Breast epithelium (tissue), 4 donors: ENCODE measurements at regions not wholly inside any gene's neighbourhood (a gene's known extent, or its start where the extent isn't known, plus 50 kb on each side); places are given as distances from the start of the nearest gene placed in this dataset.

ENCODE experiments used
- DNase-seq, 2 donors: peaks; one replicate each; pipeline ENCODE4 v3.0.0-alpha.2; 2019; ENCODE audit warnings: low spot score in 2 of 2
- H3K27ac ChIP-seq, 2 donors: fragments of 200-600 bp; sonication (generic) in 1 of 2; one replicate each; pipeline ENCODE4 v1.5.1; 2016 to 2019; ENCODE audit warnings: mild to moderate bottlenecking in 1 of 2
- H3K27me3 ChIP-seq, 2 donors: fragments of 200-600 bp; sonication (generic) in 1 of 2; one replicate each; pipeline versions ENCODE4 v1.5.1 to v1.6.0; 2017 to 2019; ENCODE audit warnings: control low read depth in 1 of 2, mild to moderate bottlenecking in 1 of 2
- H3K36me3 ChIP-seq: fragments of 200-600 bp; one replicate; pipeline ENCODE4 v1.5.1; 2019
- H3K4me1 ChIP-seq, 2 donors: fragments of 200-600 bp; sonication (generic); one replicate each; pipeline ENCODE4 v1.5.1; 2016 to 2019; ENCODE audit warnings: control low read depth in 1 of 2
- H3K4me3 ChIP-seq, 3 donors: fragments of 200-600 bp; sonication (generic); 1 replicate in 2 of 3; 2 replicates in 1 of 3; pipeline ENCODE4 v1.5.1; 2016 to 2019; ENCODE audit warnings: mild to moderate bottlenecking in 3 of 3, moderate library complexity in 2 of 3
- H3K9me3 ChIP-seq, 2 donors: fragments of 200-600 bp; sonication (generic) in 1 of 2; one replicate each; pipeline ENCODE4 v1.5.1; 2016 to 2019; ENCODE audit warnings: control low read depth in 1 of 2
- CTCF ChIP-seq, 3 donors: fragments of 450-650 bp; IDR thresholded peaks; one replicate each; pipeline ENCODE4 v1.5.1; 2016 to 2017; ENCODE audit warnings: antibody characterized with exemption in 3 of 3, mild to moderate bottlenecking in 3 of 3, moderate library complexity in 3 of 3
- POLR2A ChIP-seq: fragments of 450-650 bp; IDR thresholded peaks from one replicate; pipeline ENCODE4 v1.6.1; 2016; ENCODE audit warnings: antibody characterized with exemption, mild to moderate bottlenecking, moderate library complexity
- POLR2AphosphoS5 ChIP-seq, 3 donors: sonication (generic); formaldehyde crosslinking; IDR thresholded peaks; one replicate each; pipeline ENCODE4 v1.6.1; 2017; ENCODE audit warnings: antibody characterized with exemption in 3 of 3
- intact Hi-C: fragments of 100-400 bp; cut with DNase I; formaldehyde crosslinking; loops from one replicate; pipeline ENCODE4 v1.15.1; 2023; ENCODE audit warnings: low total_unique reads

GRCh38 chr2:144156736-144157640 lies 362.9 kb downstream of the ZEB2 start:
- H3K4me3 ChIP-seq = no peak overlapping the region
- no peak overlapping the region for H3K27ac ChIP-seq
- TF ChIP-seq POLR2A (no peak), CTCF (IDR thresholded peaks at IDR 0.05) (no peak), POLR2AphosphoS5 (IDR thresholded peaks at IDR 0.05) (no peak)
- DNase-seq = no peak
- intact Hi-C loops = loop anchor here (5.0 kb wide), 1 partner anchor 575 kb away; no protein-coding TSS in a partner anchor
- H3K27me3 ChIP-seq = no peaks in the 10 kb centered on the region
- no peaks in the 10 kb centered on the region for H3K4me1 ChIP-seq
- no peaks in the 10 kb centered on the region for H3K9me3 ChIP-seq
- no peaks in the 10 kb centered on the region for H3K36me3 ChIP-seq

GRCh38 chr2:144154205-144154604 lies 365.7 kb downstream of the ZEB2 start:
- Histone ChIP-seq H3K36me3 (no peaks in the 10 kb centered on the region), H3K27ac (no peak overlapping the region), H3K9me3 (no peaks in the 10 kb centered on the region), H3K4me1 (no peaks in the 10 kb centered on the region), H3K4me3 (no peak overlapping the region), H3K27me3 (no peaks in the 10 kb centered on the region)
- no peak for DNase-seq
- intact Hi-C loops = no loop called here
- TF ChIP-seq POLR2AphosphoS5 (IDR thresholded peaks at IDR 0.05) (no peak), CTCF (IDR thresholded peaks at IDR 0.05) (no peak), POLR2A (no peak)

- H3K4me3 ChIP-seq = no peak overlapping the region
- TF ChIP-seq POLR2AphosphoS5 (IDR thresholded peaks at IDR 0.05) (no peak), CTCF (IDR thresholded peaks at IDR 0.05) (no peak), POLR2A (no peak)
- H3K27ac ChIP-seq = no peak overlapping the region
- no peaks in the 10 kb centered on the region for H3K9me3 ChIP-seq
- no peak for DNase-seq
- H3K27me3 ChIP-seq = no peaks in the 10 kb centered on the region
- H3K36me3 ChIP-seq = no peaks in the 10 kb centered on the region
- no peaks in the 10 kb centered on the region for H3K4me1 ChIP-seq
- intact Hi-C loops = no loop called here
Observed at GRCh38 chr2:144152817-144153271, 367.1 kb downstream of the ZEB2 start.

- Histone ChIP-seq H3K9me3 (no peaks in the 10 kb centered on the region), H3K4me1 (no peaks in the 10 kb centered on the region), H3K27ac (no peak overlapping the region), H3K36me3 (no peaks in the 10 kb centered on the region), H3K4me3 (no peak overlapping the region), H3K27me3 (no peaks in the 10 kb centered on the region)
- no peak for DNase-seq
- TF ChIP-seq POLR2A = no peak
- TF ChIP-seq CTCF (IDR thresholded peaks at IDR 0.05) = no peak
- no peak for TF ChIP-seq POLR2AphosphoS5 (IDR thresholded peaks at IDR 0.05)
- intact Hi-C loops = no loop called here
Observed at GRCh38 chr2:144151851-144152250, 368.1 kb downstream of the ZEB2 start.

GRCh38 chr2:144151405-144151804 lies 368.5 kb downstream of the ZEB2 start:
- no peaks in the 10 kb centered on the region for H3K9me3 ChIP-seq
- no peaks in the 10 kb centered on the region for H3K27me3 ChIP-seq
- H3K36me3 ChIP-seq = no peaks in the 10 kb centered on the region
- H3K27ac ChIP-seq = no peak overlapping the region
- H3K4me1 ChIP-seq = no peaks in the 10 kb centered on the region
- no peak overlapping the region for H3K4me3 ChIP-seq
- TF ChIP-seq POLR2AphosphoS5 (IDR thresholded peaks at IDR 0.05) (no peak), CTCF (IDR thresholded peaks at IDR 0.05) (no peak), POLR2A (no peak)
- intact Hi-C loops = no loop called here
- no peak for DNase-seq
